ENCODE measurements at regions not wholly inside any gene's neighbourhood (a gene's known extent, or its start where the extent isn't known, plus 50 kb on each side); places are given as distances from the start of the nearest gene placed in this dataset.

DNA sequence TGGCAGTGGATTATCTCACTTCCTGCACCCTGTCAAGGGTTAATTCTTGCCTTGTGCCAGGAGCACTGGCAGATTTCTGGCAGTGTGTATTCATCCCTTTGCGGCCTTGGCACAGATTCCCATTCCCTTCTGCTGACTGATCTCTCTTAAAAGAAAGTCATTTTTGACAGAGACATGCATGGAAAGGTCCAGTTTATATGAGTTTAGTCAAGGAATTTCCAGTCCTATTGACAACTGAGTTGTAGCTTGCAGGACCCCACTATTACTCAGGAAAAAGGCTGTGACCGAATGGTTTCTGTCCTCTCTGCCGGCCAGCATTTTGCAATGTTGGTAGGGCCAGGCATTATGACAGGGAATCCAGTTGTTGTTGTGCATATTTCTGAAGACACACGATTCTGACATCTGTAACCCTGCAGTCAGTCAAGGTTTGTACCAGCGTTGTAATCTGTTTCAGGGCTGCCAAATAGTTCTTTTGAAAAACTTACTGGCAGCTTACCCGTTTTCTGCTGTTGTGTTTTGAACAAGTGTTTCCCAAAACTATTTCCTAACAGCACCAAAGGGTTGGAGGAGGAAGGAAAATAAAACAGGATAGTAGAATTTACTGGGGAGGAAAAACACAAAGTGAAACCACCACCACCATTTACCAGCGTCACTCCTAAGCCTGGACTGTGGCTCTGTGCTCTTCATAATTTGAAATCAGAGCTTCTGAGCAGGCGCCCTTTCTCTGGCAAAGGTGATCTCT lies 243.4 kb upstream of the KLF4 start:
- peak; percentile 93 for DNase-seq
- peak overlapping the region; percentile 24 for H3K4me3 ChIP-seq

DNA sequence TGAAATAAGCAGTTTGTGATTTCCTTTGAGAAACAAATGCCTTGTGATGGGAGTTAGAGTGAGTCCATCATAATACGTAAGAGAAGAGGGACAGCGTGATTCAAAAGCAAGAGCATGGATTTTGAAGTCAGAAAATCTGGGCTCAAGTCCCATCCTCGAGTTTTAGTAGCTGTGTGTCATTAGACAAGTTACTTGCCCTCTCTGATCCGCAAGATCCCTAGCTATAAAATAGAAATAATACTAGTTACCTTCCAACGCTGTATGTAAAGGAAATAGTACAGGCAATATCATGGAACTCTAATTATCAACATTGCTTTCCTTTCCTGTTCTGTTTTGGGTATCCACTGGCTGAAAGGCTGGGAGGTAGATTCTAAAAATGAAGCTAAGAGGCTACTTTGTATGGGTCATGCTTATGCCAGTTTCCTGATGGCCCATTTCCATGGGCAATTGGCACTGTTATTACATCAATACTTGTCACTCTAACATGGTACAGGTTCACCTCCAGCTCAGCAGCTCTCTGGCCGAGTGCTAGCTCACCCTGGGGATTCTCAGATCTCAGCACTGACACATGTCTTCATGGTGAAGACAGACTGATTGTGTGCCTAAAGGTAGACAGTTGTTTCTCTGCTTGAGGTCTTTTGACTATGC lies 241.7 kb upstream of the KLF4 start:
- no peak for DNase-seq
- Histone ChIP-seq H3K4me3 (no peak overlapping the region), H3K36me3 (no peaks in the 10 kb centered on the region), H3K9me3 (no peaks in the 10 kb centered on the region), H3K27me3 (no peaks in the 10 kb centered on the region)

More for the DNA sequence above, 243.4 kb upstream of the KLF4 start:
- Histone ChIP-seq H3K9me3 (no peaks in the 10 kb centered on the region), H3K27me3 (no peaks in the 10 kb centered on the region), H3K36me3 (no peaks in the 10 kb centered on the region)

DNA sequence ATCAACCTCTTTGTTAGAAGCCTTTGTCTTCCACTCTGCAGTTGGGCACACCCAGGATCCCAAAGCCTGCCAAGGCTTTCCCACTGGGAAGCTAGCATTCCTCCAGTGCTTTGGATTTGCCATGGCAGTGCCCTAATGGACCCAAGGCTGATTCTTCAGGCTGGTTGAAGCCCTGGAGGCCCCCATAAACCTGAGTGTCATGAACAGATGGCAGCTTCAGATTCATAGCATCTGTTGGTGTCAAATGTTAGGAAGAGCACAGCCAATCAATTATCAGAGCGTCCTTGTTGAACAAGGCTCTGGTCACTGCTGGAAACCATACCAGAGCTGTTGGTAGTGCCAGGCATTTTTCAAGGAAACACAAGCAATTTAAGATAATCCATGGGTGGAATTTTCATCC lies 241.1 kb upstream of the KLF4 start:
- Histone ChIP-seq H3K9me3 (no peaks in the 10 kb centered on the region), H3K36me3 (no peaks in the 10 kb centered on the region), H3K27me3 (no peaks in the 10 kb centered on the region), H3K4me3 (no peak overlapping the region)
- no peak for DNase-seq

DNA sequence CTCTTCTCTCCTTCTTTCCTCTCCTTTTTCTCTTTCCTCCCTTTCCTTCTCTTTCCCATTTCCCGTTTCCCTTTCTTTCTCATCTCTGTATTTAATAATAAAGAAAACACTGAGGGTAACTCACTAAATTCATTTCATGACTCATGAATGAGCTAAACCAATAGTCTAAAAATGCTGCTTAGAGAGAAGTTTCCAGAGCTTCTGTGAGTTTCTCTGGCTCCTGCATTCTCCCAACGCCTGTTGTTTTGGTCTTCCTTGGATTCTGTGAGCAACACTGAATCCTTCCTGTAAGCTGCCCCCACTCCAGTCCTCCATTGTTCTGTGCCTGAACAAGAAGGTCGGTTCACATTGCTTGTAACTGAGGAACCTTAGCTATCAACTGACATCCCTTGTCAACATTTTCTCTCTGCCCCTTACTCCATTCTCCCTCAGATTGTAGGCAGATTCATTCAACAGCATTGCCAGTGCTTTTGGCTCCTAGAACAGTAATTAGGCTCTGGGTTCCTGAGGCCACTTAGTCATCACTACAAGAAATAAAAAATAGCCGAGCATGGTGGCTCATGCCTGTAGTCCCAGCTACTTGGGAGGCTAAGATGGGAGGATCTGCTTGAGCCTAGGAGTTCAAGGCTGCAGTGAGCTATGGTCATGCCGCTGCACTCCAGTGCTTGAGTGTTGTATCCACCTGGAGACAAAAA lies 237.7 kb upstream of the KLF4 start:
- H3K9me3 ChIP-seq = no peaks in the 10 kb centered on the region
- H3K27me3 ChIP-seq = no peaks in the 10 kb centered on the region
- H3K4me3 ChIP-seq = no peak overlapping the region
- DNase-seq = no peak
- H3K36me3 ChIP-seq = no peaks in the 10 kb centered on the region

DNA sequence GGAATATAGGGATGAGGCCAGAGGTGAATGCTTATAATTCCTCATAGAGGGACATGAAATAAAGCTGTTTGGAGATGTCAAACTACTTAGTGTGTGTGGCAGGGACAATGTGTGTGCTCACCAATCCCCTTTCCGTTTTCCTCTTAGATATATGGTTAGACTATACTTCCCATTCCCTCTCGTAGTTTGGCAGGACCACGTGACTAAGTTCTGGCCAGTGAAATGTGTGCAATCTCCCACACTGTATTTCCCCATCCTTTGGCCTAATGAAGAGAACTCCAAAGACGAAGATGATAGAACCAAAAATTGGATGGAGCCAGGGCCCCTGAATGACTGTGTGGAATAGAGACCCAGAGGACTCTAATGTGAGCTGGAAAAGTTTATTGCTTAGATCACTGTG lies 233.4 kb upstream of the KLF4 start:
- Histone ChIP-seq H3K9me3 (no peaks in the 10 kb centered on the region), H3K4me3 (no peak overlapping the region), H3K27me3 (no peaks in the 10 kb centered on the region), H3K36me3 (no peaks in the 10 kb centered on the region)
- DNase-seq = no peak

DNA sequence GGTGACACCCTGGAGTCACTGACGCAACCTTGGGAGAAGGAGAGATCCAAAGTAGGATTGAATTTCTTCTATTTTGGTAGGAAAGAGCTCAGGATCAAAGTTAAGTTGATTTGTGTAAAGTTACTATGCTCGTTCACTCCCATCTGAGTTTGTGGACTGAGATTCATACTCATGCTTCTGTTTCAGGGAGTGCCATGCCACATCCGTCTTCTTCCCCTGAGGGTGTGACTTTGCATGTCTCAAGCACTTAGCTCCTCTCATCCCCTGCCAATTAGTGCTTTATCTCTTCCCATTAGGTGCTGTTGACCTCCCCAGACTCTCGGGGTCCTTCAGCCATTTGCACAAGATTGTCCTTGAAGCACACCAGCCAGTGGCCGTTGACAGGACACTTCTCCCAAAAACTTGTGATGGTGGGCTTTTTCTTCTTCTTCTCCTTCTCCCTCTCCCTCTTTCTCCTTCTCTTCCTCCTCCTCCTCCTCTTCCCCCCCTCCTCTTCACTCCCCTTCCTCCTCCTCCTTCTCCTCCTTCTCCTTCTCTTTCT lies 232.2 kb upstream of the KLF4 start:
- H3K27me3 ChIP-seq = no peaks in the 10 kb centered on the region
- no peak overlapping the region for H3K4me3 ChIP-seq
- no peak for DNase-seq
- H3K9me3 ChIP-seq = no peaks in the 10 kb centered on the region
- no peaks in the 10 kb centered on the region for H3K36me3 ChIP-seq

DNA sequence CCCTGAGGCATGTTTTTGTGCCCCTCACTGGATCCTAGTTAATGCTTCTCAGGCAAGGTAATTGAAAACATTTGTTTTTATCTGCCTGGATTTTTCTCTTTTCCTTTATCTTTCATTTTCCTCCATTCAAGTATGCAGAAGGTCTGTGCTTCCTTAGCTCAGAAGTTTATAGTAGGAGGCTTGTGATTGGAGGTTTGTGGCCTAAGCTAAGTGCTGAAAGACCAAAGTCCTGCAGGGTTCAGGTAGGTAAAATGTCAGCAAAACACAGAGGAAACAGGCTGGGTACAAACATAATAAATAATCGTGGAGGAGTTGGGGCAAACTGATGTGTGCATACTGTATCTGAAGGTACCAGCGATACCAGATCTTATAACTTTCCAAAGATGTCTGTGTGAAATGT lies 230.9 kb upstream of the KLF4 start:
- Histone ChIP-seq H3K27me3 (no peaks in the 10 kb centered on the region), H3K36me3 (no peaks in the 10 kb centered on the region), H3K9me3 (no peaks in the 10 kb centered on the region), H3K4me3 (no peak overlapping the region)
- no peak for DNase-seq

DNA sequence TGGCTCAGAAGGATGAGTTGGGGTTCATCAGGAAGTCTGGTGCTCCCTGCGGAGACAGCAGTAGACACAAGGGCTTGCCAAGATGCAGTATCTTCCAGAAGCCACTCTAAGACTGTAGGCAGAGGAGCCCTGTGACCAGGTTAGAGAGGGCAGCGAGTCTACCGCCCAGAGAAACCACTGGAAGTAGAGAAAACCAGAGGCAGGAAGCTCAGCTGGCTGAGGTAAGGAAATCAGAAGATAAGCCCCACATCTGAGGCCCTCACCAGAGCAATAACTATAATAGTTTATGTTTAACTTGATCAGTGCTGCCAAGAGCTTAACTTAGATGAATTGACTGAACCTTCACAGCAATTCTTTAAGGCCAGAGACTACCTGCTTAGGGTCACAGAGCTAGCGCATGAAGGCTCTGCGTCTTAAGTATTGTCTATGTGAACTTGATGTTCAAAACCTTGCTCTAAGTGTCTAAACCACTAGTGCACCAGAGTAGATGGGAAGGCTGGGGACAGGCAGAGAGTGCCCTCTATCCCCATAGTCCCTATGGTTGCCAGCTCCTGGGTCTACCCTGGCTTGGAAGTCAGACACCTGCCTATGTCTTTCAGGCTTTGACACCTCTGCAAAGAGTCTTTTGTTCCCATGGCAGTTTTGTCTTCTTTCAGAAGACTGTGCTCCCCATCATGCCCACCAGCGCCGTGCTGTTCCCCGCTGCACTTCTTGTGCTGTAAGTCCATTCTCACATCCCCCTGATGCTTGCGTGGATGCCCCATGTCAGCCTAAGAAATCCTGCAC lies 228.2 kb upstream of the KLF4 start:
- H3K4me3 ChIP-seq = no peak overlapping the region
- H3K36me3 ChIP-seq = no peaks in the 10 kb centered on the region
- H3K9me3 ChIP-seq = no peaks in the 10 kb centered on the region
- no peak for DNase-seq
- no peaks in the 10 kb centered on the region for H3K27me3 ChIP-seq

DNA sequence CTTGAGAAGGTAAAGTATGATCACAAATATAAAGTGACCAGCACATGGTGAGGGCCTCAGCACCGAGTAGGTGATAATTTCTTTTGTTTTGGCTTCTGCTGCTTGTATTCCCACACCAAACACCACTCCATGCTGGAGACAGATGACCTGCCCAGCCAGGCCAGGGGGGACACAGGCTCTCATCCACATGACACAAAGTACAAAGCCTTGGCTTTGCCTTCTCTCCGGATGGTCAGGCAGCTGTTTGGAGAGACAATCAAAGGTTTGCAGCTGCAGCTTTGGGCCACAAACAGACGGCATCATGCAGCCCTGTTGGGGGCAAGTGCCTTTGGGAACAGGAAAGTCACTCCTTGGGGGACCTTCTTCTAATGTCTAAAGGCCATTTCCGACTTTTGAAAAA lies 226.2 kb upstream of the KLF4 start:
- no peak for DNase-seq
- Histone ChIP-seq H3K27me3 (no peaks in the 10 kb centered on the region), H3K9me3 (no peaks in the 10 kb centered on the region), H3K36me3 (no peaks in the 10 kb centered on the region), H3K4me3 (no peak overlapping the region)

DNA sequence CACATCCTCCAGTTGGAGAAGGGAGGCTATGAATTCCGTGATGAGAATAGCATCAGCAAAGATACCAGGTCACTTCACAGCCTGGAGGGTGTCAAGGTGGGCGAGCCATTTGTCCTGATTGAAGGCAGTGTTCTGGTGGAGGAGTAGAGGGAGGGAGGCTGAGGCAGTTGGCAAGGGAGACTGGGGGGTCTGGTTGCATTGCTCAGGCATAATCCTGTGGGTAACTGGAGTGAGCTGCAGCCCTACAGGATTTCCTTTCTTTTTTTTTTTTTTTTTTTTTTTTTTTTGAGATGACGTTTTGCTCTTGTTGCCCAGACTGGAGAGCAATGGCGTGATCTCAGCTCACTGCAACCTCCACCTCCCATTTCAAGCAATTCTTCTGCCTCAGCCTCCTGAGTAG lies 223.9 kb upstream of the KLF4 start:
- no peaks in the 10 kb centered on the region for H3K27me3 ChIP-seq
- DNase-seq = no peak

DNA sequence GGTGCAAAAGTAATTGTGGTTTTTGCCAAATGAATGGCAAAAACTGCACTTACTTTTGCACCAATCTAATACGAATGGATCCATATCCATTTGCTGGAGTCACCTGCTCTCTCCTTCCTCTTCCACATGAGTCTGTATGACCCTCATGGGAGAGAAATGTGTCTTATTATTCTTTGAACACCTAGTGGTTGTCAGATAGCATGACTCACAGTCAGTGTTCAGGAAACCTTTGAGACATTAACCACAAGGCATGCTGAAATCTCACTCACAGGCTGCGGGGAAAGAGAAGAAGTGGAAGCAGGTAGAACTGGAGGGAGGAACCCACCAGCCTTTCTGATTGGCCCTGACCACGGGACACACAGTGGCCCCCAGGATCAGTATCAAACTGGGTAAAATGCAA lies 222.8 kb upstream of the KLF4 start:
- H3K9me3 ChIP-seq = no peaks in the 10 kb centered on the region
- H3K4me3 ChIP-seq = no peak overlapping the region
- DNase-seq = no peak
- H3K27me3 ChIP-seq = no peaks in the 10 kb centered on the region
- H3K36me3 ChIP-seq = no peaks in the 10 kb centered on the region

More for the DNA sequence above, 223.9 kb upstream of the KLF4 start:
- H3K4me3 ChIP-seq = no peak overlapping the region
- no peaks in the 10 kb centered on the region for H3K36me3 ChIP-seq
- H3K9me3 ChIP-seq = no peaks in the 10 kb centered on the region

DNA sequence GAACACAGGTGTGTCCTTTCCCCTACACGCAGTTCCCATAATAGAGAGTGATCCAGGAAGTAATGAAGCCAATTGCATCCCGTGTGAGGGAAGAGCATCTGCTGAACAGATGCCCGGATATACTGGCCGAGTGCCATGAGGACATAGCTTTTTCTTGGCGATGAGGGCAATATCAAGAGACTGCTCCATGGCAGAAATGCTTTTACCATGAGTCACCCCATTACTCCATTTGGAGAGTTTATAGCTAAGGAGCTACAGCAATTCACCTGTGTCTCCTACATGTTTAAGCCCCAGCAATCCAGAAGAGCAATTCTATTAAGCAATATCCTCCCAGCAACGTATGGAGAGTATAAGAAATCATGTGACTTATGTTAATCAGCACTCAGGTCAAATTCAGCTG lies 222.0 kb upstream of the KLF4 start:
- H3K27me3 ChIP-seq = no peaks in the 10 kb centered on the region
- H3K9me3 ChIP-seq = no peaks in the 10 kb centered on the region
- no peaks in the 10 kb centered on the region for H3K36me3 ChIP-seq
- DNase-seq = peak; percentile 92
- no peak overlapping the region for H3K4me3 ChIP-seq

DNA sequence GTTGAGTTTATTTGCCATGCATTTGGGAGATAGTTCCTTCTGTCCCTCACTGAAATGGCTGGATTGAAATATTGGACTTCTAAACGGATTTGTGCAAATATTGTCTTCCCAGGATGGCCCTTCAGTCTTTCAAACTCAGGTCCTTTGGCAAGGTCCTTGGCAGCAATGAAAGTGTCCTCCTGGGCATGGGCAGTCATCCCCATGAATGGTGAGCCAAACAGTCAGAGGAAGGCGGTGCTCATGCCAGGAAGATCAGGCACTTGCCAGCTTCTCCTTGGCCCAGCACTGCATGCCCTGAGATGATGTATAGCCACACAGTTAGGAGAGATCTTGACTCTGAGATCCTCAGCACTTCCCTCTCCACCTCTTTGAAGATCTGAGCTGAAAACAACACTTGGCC lies 221.4 kb upstream of the KLF4 start:
- no peaks in the 10 kb centered on the region for H3K9me3 ChIP-seq
- no peaks in the 10 kb centered on the region for H3K27me3 ChIP-seq
- H3K36me3 ChIP-seq = no peaks in the 10 kb centered on the region
- no peak overlapping the region for H3K4me3 ChIP-seq
- DNase-seq = peak; percentile 91

DNA sequence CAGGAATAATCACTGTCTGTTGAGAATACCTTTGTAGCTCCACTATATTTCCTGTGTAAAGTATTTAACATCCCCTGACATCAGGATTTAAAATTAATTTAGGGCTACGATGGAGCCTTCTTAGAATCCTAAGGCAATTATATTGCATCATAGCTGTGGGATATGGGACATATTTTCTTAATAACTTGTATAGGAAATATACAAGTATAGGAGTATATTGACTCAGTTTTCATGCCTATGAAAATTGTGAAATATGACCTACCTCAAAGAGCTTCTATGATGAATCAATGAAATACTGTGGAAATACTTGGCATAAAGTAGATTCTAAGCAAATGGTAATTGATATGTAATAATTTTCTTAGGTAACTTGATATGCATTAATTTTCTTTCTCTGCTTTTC lies 221.0 kb upstream of the KLF4 start:
- no peak overlapping the region for H3K4me3 ChIP-seq
- no peaks in the 10 kb centered on the region for H3K27me3 ChIP-seq
- no peaks in the 10 kb centered on the region for H3K36me3 ChIP-seq
- H3K9me3 ChIP-seq = no peaks in the 10 kb centered on the region
- no peak for DNase-seq

DNA sequence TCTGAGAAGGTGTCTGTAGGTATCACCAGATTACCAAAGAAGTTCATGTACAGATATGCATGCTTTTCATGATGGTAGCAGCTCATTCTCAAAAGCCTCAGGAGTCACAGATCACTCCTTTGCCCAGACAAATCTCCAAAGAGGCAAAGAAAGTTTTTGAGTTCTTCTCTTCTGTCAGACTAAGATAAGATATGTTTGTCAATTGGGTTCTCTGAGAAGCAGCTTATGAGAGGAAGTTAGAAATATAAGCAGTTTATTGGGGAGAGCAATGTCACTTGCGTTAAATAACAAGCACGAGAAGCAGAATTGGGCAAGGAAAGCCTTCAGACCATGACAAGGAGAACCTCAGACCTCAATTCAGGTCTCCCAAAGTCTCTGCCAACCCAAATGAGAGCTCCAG lies 219.2 kb upstream of the KLF4 start:
- Histone ChIP-seq H3K9me3 (no peaks in the 10 kb centered on the region), H3K4me3 (no peak overlapping the region), H3K27me3 (no peaks in the 10 kb centered on the region), H3K36me3 (no peaks in the 10 kb centered on the region)
- DNase-seq = no peak

DNA sequence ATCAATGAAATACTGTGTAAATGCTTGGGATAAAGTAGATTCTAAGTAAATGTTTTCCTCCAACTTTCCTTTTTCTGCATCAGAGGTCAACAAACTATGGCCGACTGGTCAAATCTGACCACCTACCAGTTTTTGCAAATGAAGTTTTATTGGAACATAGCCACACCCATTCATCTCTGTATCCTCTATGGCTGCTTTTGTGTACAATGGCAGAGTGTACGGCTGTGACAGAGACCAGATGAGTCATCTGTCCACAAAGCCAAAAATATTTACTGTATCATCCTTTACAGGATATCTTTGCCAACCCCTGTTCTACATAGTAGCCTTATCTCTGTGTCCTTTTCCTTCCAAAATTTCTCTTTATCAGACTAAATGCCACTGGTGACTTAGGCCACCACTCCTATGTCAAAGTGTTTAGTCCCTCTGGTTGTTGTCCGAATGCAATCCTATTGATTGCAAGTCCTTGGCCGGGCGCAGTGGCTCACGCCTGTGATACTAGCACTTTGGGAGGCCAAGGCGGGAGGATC lies 218.4 kb upstream of the KLF4 start:
- H3K9me3 ChIP-seq = no peaks in the 10 kb centered on the region
- no peaks in the 10 kb centered on the region for H3K36me3 ChIP-seq
- H3K4me3 ChIP-seq = no peak overlapping the region
- no peaks in the 10 kb centered on the region for H3K27me3 ChIP-seq
- no peak for DNase-seq

DNA sequence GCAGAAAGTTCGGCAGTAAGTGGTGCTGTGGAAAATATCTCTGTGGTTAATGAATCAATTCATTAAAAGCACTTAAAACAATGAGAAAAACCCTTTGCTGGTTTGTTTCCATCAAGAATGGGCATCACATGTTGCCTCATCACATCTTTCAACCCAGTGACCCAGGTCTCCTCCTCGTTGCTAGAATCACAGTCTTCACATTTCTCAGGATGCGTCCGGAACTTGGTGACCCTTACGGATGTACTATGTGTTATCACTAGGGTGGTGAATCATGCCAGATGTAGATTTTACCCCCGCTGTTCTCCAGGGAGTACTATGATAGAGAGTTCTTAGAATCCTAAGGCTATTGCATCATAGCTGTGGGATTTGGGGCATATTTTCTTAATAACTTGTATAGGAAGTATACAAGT lies 217.9 kb upstream of the KLF4 start:
- Histone ChIP-seq H3K4me3 (no peak overlapping the region), H3K36me3 (no peaks in the 10 kb centered on the region), H3K27me3 (no peaks in the 10 kb centered on the region), H3K9me3 (no peaks in the 10 kb centered on the region)
- DNase-seq = no peak
